ENCODE measurements at regions not wholly inside any gene's neighbourhood (a gene's known extent, or its start where the extent isn't known, plus 50 kb on each side); places are given as distances from the start of the nearest gene placed in this dataset.
"Not testable (repeated sequence)": the region's sequence is repeated elsewhere in the genome, so short reads cannot be mapped to it uniquely, and the experiment has no call there.

DNA sequence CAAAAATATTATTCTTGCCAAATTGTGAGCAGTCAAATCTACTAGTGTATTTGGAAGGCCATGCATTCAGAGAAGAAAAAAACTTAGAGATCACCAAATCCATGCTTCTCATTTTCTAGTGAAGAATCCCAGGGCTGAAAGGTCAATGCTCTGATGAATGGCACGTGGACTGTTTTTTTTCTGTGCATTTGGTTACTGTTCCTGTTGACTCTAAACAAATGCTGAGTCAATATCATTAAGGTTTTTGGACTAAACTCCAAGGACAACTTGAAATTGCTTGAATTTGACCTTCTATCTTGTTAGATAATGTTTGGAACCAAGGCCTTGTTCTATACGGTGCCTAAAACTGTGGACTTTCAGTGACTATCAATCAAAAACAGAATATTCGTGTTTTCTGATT is 142.2 kb downstream of the OSTF1 start:
- DNase-seq, result no peak
- Histone ChIP-seq H3K4me3 (ENCODE audit: low read length) (no peak overlapping the region), H3K9me3 (ENCODE audit: control insufficient read depth, low read depth, low read length) (peaks cover 5% of the 10 kb centered on the region), H3K4me1 (ENCODE audit: control insufficient read depth, insufficient read depth, low read length) (peaks cover 12% of the 10 kb centered on the region), H3K27ac (ENCODE audit: low read length) (peak overlapping the region; percentile 53), H3K36me3 (ENCODE audit: control insufficient read depth, insufficient read depth, low read length) (no peaks in the 10 kb centered on the region), H3K27me3 (ENCODE audit: control insufficient read depth, insufficient read depth, low read length) (no peaks in the 10 kb centered on the region)
- WGBS (ENCODE audit: insufficient coverage, low lambda C conversion rate), result 33% methylated on average over 2 of the region's 3 CpGs

DNA sequence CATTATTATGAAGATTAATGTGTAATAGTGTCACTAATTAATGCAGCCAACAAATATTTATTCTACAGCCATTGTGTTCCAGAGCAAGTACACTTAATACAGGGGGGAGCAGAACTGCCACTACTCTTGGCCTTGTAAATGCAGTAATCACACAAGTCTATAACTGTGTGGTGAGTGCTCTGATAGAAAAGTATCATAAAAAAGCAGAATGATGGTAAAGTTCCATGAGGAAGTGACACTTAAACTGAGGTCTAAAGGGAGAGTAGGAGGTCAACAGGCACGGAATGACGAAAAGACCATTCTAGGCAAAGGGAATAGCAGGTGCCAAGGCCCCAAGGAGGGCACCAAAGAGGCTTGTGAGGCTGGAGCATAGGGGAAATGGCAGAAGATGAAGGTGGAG is 142.9 kb downstream of the OSTF1 start:
- no peak for DNase-seq
- Histone ChIP-seq H3K27me3 (ENCODE audit: control insufficient read depth, insufficient read depth, low read length) (no peaks in the 10 kb centered on the region), H3K4me3 (ENCODE audit: low read length) (no peak overlapping the region), H3K36me3 (ENCODE audit: control insufficient read depth, insufficient read depth, low read length) (no peaks in the 10 kb centered on the region), H3K27ac (ENCODE audit: low read length) (no peak overlapping the region), H3K9me3 (ENCODE audit: control insufficient read depth, low read depth, low read length) (peaks cover 3% of the 10 kb centered on the region), H3K4me1 (ENCODE audit: control insufficient read depth, insufficient read depth, low read length) (peaks cover 12% of the 10 kb centered on the region)
- 80% methylated on average over 1 of the region's 2 CpGs for WGBS (ENCODE audit: insufficient coverage, low lambda C conversion rate)

DNA sequence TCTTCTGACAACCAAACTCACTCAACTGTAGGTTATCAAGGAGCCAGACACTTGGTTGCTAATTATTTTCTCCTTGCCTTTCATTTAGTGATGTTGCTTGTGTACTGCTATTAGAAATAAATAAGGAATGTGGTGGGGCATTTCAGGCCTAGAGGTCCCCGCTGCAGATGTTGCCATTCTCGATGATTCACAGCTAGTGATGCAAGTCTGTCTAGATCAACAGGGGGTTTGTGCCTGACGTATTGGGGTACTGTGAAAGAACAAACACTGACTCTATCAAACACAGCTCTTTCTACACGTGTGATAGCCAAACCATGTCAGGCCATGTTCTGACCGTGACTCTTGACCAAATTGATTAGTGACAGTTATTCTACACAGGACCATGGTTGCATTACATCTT is 144.7 kb downstream of the OSTF1 start:
- no CpG with 5 or more reads among the region's 5 CpGs for WGBS (ENCODE audit: insufficient coverage, low lambda C conversion rate)
- no peaks in the 10 kb centered on the region for H3K36me3 ChIP-seq (ENCODE audit: control insufficient read depth, insufficient read depth, low read length)
- DNase-seq, result no peak
- no peak overlapping the region for H3K4me3 ChIP-seq (ENCODE audit: low read length)
- no peaks in the 10 kb centered on the region for H3K9me3 ChIP-seq (ENCODE audit: control insufficient read depth, low read depth, low read length)
- H3K27me3 ChIP-seq (ENCODE audit: control insufficient read depth, insufficient read depth, low read length), result no peaks in the 10 kb centered on the region
- no peak overlapping the region for H3K27ac ChIP-seq (ENCODE audit: low read length)
- peaks cover 12% of the 10 kb centered on the region for H3K4me1 ChIP-seq (ENCODE audit: control insufficient read depth, insufficient read depth, low read length)

DNA sequence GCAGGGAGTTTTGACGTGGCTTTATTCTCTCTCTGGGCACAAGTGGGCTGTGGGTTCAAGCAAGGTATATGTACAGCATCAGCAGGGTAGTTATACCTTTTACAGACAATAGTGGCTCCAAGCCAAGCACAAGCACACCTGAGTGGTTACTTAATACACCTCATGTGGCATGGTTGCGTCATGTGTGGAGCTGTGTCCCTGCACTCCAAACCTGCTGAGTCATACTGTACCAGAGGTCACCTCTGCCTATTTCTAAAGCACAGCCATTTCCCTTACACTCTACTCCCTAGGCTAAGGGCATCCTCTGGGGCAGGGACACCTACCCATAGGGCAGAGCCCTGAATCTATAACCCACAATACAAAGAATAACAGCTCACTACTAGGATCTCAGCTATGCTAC is 147.3 kb downstream of the OSTF1 start:
- Histone ChIP-seq H3K27ac (ENCODE audit: low read length) (no peak overlapping the region), H3K4me1 (ENCODE audit: control insufficient read depth, insufficient read depth, low read length) (no peaks in the 10 kb centered on the region), H3K9me3 (ENCODE audit: control insufficient read depth, low read depth, low read length) (no peaks in the 10 kb centered on the region), H3K4me3 (ENCODE audit: low read length) (no peak overlapping the region), H3K27me3 (ENCODE audit: control insufficient read depth, insufficient read depth, low read length) (no peaks in the 10 kb centered on the region), H3K36me3 (ENCODE audit: control insufficient read depth, insufficient read depth, low read length) (no peaks in the 10 kb centered on the region)
- WGBS (ENCODE audit: insufficient coverage, low lambda C conversion rate), result no CpG with 5 or more reads among the region's 2 CpGs
- DNase-seq, result peak; percentile 43 to 60

DNA sequence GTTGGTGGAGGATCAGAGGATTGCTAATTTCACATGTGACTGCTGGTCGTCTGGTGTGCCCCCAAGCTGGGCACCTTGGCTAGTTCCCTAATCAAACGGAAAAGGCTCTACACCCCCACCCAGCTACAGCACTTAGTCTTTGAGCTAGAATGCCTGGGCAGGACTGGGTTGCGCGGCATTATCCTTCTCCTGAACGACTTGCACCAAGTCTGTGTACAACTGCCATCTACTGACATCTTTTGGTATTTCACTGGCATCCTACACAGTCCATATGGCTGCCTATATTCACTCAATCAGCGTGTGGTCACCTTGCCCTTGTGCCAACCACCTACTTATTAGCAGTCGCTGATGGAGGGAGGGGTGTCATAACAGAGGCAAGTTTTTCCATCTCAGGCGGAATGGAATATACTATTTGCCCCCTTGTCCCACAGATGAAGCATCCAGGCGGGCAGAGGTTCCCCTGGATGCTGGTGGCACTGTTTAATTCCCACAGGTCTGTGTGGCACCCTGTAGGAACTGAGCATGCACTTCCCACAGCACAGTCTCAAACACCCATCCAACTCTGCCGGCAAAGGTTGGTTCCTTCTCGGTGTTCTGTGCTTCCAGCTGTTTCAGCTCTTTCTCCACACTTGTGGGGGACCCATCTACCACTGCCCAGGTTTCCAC is 150.1 kb downstream of the OSTF1 start:
- Histone ChIP-seq H3K27me3 (ENCODE audit: control insufficient read depth, insufficient read depth, low read length) (no peaks in the 10 kb centered on the region), H3K36me3 (ENCODE audit: control insufficient read depth, insufficient read depth, low read length) (no peaks in the 10 kb centered on the region), H3K4me3 (ENCODE audit: low read length) (no peak overlapping the region), H3K4me1 (ENCODE audit: control insufficient read depth, insufficient read depth, low read length) (no peaks in the 10 kb centered on the region), H3K27ac (ENCODE audit: low read length) (no peak overlapping the region), H3K9me3 (ENCODE audit: control insufficient read depth, low read depth, low read length) (no peaks in the 10 kb centered on the region)
- peak; percentile 53 to 58 for DNase-seq
- no CpG with 5 or more reads among the region's 11 CpGs for WGBS (ENCODE audit: insufficient coverage, low lambda C conversion rate)

DNA sequence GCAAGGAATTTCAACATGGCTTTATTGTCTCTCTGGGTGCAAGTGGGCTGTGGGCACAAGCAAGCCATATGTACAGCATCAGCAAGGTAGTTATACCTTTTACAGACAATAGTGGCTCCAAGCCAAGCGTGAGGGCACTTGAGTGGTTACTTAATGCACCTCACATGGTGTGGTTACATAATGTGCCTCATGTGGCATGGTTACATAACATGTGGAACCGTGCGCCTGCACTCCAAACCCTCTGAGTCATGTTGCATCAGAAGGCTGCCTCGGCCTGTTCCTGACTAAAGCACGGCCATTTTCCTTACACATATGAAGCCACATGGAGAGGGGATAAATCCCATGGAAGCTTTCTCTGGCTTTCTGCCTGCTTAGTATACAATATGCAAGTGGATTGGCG is 150.9 kb downstream of the OSTF1 start:
- no peaks in the 10 kb centered on the region for H3K9me3 ChIP-seq (ENCODE audit: control insufficient read depth, low read depth, low read length)
- no peaks in the 10 kb centered on the region for H3K27me3 ChIP-seq (ENCODE audit: control insufficient read depth, insufficient read depth, low read length)
- H3K4me3 ChIP-seq (ENCODE audit: low read length), result no peak overlapping the region
- H3K27ac ChIP-seq (ENCODE audit: low read length), result no peak overlapping the region
- WGBS (ENCODE audit: insufficient coverage, low lambda C conversion rate), result no CpG with 5 or more reads among the region's 6 CpGs
- peak; percentile 41 to 53 for DNase-seq
- H3K4me1 ChIP-seq (ENCODE audit: control insufficient read depth, insufficient read depth, low read length), result no peaks in the 10 kb centered on the region
- no peaks in the 10 kb centered on the region for H3K36me3 ChIP-seq (ENCODE audit: control insufficient read depth, insufficient read depth, low read length)

DNA sequence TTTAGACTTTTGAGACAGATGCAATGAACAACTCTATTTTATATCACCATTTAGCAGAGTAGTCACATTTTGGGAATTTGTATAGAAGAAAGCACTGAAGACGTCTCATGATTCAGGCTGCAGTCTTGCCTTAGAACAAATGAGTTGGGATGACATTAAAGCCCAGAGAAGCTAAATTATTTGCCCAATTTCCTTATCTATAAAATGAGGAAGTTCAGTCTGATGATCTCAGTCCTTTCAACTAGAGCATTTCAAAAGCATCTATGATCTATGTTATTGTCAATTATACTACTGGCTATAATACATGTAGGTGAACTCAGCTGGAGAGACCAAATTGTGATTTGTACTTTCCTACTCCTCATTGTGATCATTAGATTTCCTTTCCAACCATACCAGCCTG is 154.1 kb downstream of the OSTF1 start:
- no peaks in the 10 kb centered on the region for H3K4me1 ChIP-seq (ENCODE audit: control insufficient read depth, insufficient read depth, low read length)
- H3K27me3 ChIP-seq (ENCODE audit: control insufficient read depth, insufficient read depth, low read length), result no peaks in the 10 kb centered on the region
- no peak overlapping the region for H3K4me3 ChIP-seq (ENCODE audit: low read length)
- no peak for DNase-seq
- no CpG with 5 or more reads among the region's 1 CpG for WGBS (ENCODE audit: insufficient coverage, low lambda C conversion rate)
- H3K9me3 ChIP-seq (ENCODE audit: control insufficient read depth, low read depth, low read length), result peaks cover 5% of the 10 kb centered on the region
- H3K27ac ChIP-seq (ENCODE audit: low read length), result no peak overlapping the region
- H3K36me3 ChIP-seq (ENCODE audit: control insufficient read depth, insufficient read depth, low read length), result no peaks in the 10 kb centered on the region

DNA sequence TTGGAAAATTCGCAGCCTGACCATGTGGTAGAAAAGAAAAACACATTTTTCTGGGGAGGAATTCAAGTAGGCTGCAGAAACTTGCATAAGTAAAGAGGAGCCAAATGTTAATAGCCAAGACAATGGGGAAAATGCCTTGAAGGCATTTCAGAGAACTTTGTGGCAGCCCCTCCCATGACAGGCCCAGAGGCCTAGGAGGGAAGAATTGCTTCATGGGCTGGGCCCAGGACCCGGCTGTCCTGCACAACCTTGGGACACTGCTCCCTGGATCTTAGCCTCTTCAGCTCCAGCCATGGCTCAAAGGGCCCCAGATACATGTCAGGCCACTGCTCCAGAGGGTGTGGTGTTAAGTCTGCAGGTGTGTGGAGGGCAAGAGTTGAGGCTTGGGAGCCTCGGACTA is 158.6 kb downstream of the OSTF1 start:
- DNase-seq, result no peak
- no peaks in the 10 kb centered on the region for H3K27me3 ChIP-seq (ENCODE audit: control insufficient read depth, insufficient read depth, low read length)
- no peak overlapping the region for H3K27ac ChIP-seq (ENCODE audit: low read length)
- no peak overlapping the region for H3K4me3 ChIP-seq (ENCODE audit: low read length)
- H3K9me3 ChIP-seq (ENCODE audit: control insufficient read depth, low read depth, low read length), result peaks cover 5% of the 10 kb centered on the region
- H3K36me3 ChIP-seq (ENCODE audit: control insufficient read depth, insufficient read depth, low read length), result no peaks in the 10 kb centered on the region
- no peaks in the 10 kb centered on the region for H3K4me1 ChIP-seq (ENCODE audit: control insufficient read depth, insufficient read depth, low read length)
- WGBS (ENCODE audit: insufficient coverage, low lambda C conversion rate), result 90% methylated on average over 1 of the region's 3 CpGs

DNA sequence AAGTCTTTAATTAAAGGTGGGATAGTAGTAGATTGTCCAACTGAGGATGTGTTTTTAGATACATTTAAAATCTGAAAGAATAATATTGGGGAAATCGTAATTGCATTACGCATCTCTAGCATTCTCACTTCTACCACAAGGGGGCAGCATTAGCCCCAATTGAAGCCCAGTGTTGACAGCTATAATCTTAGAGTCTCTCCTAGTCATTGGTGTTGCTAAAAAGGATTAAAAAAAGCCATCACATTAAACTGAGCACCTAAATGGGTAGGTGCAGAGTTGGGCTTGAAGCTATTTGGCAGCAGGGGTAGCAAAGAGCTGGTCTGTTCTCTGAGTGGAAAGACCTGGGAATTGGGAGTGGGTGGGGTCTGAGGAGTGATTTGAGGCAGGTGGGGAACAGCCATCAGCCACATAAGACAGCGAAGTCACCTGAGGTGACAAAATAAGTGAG is 177.2 kb downstream of the OSTF1 start:
- no CpG with 5 or more reads among the region's 3 CpGs for WGBS (ENCODE audit: insufficient coverage, low lambda C conversion rate)
- peak; percentile 25 to 37 for DNase-seq
- Histone ChIP-seq H3K27ac (ENCODE audit: low read length) (no peak overlapping the region), H3K4me1 (ENCODE audit: control insufficient read depth, insufficient read depth, low read length) (peaks cover 20% of the 10 kb centered on the region), H3K36me3 (ENCODE audit: control insufficient read depth, insufficient read depth, low read length) (no peaks in the 10 kb centered on the region), H3K9me3 (ENCODE audit: control insufficient read depth, low read depth, low read length) (no peaks in the 10 kb centered on the region), H3K27me3 (ENCODE audit: control insufficient read depth, insufficient read depth, low read length) (no peaks in the 10 kb centered on the region), H3K4me3 (ENCODE audit: low read length) (no peak overlapping the region)

DNA sequence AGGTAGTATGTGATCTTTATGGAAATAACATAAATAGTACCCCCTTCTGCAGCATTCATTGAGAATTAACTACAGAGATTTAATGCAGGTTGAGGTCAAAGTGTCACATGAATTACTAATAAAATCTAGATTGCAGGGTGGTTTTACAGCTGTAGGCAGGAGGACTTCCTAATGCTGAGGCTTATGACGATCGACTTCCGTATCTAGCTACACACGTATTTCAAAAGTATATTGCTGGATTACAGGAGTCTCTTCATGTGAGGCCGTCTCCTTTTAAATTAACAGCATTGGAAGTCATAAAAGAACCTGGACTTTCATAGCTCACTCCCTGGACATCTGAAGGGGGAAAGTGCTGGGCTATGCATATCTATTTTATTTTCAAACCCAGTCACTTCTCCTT is 180.9 kb downstream of the OSTF1 start:
- DNase-seq, result peak; percentile 73 to 88
- Histone ChIP-seq H3K27me3 (ENCODE audit: control insufficient read depth, insufficient read depth, low read length) (no peaks in the 10 kb centered on the region), H3K4me1 (ENCODE audit: control insufficient read depth, insufficient read depth, low read length) (peaks cover 20% of the 10 kb centered on the region), H3K27ac (ENCODE audit: low read length) (peak overlapping the region; percentile 82), H3K36me3 (ENCODE audit: control insufficient read depth, insufficient read depth, low read length) (no peaks in the 10 kb centered on the region), H3K9me3 (ENCODE audit: control insufficient read depth, low read depth, low read length) (no peaks in the 10 kb centered on the region), H3K4me3 (ENCODE audit: low read length) (no peak overlapping the region)
- no CpG with 5 or more reads among the region's 5 CpGs for WGBS (ENCODE audit: insufficient coverage, low lambda C conversion rate)

DNA sequence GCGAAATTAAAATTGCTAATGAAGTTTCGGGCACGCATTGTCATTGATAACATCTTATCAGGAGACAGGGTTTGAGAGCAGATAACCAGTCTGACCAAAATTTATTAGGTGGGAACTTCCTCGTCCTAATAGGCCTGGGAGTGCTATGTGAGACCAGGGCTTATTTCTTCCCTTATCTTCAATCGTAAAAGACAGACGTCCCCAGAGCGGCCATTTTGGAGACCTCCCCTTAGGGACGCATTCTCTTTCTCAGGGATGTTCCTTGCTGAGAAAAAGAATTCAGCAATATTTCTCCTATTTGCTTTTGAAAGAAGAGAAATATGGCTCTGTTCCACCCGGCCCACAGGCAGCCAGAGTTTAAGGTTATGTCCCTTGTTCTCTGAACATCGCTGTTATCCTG is 184.7 kb downstream of the OSTF1 start:
- H3K27ac ChIP-seq (ENCODE audit: low read length); H3K27me3 ChIP-seq (ENCODE audit: control insufficient read depth, insufficient read depth, low read length); H3K9me3 ChIP-seq (ENCODE audit: control insufficient read depth, low read depth, low read length); H3K4me3 ChIP-seq (ENCODE audit: low read length); H3K36me3 ChIP-seq (ENCODE audit: control insufficient read depth, insufficient read depth, low read length); DNase-seq: not testable (repeated sequence)
- WGBS (ENCODE audit: insufficient coverage, low lambda C conversion rate), result 90% methylated on average over 2 of the region's 10 CpGs
- peaks cover 20% of the 10 kb centered on the region for H3K4me1 ChIP-seq (ENCODE audit: control insufficient read depth, insufficient read depth, low read length)

Measured in large intestine (tissue), 3 donors.